ENCODE measurements at regions not wholly inside any gene's neighbourhood (a gene's known extent, or its start where the extent isn't known, plus 50 kb on each side); places are given as distances from the start of the nearest gene placed in this dataset.
"Not testable (repeated sequence)": the region's sequence is repeated elsewhere in the genome, so short reads cannot be mapped to it uniquely, and the experiment has no call there.

- no peak for DNase-seq
These were observed 465.8 kb downstream of the CCER1 start for GRCh38 chr12:90489141-90489540.

DNA sequence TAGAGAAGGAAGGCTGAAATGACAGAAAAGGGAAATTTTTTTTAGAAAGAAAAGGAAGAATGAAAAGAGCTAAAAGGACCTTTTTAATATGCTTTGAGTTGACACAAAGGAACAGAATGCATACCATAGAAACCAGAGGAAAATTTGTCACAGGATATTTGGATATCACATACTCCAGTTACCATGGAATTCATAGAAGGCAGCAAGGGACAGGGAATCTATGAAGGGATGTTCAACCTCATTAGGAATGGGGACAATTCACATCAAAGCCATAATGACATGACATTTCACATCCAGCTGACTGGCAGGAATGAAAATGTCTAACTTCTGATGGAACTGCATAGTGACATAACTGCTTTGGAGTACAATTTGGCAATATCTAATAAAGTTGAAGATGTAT lies 469.4 kb downstream of the CCER1 start:
- DNase-seq: no peak

DNA sequence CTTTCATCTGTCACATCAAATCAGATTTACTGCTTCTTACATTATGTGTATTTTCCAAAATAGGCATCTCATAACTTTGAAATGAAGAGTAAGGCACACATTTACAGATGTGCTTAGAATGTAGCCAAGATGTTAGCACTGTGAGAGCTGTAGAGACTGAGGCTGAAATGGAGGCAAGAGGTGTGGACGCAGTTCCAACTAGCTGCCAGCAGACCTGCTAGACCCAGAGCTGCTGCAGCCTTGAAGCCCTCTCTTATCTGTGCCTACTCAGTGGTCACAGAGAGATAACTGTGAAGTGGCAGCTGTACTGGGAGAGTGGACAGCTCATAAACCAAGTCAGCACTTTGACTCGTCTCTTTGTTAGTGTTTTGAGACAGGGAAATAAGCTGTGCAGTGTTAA lies 470.9 kb downstream of the CCER1 start:
- DNase-seq: no peak

DNA sequence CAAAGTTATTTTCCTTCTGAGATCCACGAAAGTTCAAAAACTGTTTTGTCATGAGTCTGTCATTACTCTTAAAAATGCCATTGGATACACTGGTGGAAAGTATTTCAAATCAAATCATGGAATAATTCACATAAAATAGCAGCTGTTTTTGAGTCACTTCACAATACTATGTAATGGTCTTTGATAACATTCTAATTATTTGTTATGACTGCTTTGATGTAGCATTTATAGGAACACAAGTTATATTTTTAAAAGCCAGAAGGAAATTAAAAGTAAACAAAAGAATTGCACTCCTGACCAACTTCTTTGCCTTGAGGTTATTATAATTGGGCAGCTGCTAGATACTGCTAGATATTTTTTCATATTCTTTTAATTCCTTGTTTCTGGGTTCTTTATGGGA lies 473.2 kb downstream of the CCER1 start:
- no peak for DNase-seq

DNA sequence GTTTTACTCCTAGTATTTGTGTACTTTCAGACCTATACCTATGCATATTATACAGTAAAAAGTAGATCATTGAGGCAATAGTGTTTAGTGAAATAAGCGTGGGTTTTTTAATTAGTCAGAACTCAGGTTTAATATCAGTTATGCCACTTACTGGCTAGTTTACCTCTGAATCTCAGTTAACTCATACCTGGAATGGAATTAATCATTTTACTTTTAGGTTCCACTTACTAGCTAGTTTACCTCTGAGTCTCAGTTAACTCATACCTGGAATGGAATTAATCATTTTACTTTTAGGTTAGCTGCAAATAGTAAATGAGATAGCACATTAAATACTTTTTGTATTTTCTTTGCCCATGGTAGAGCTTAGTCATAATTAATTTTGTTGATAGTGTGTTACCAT lies 475.7 kb downstream of the CCER1 start:
- DNase-seq: no peak

- no peak for DNase-seq
These were observed 481.1 kb downstream of the CCER1 start for GRCh38 chr12:90473831-90474230.

GRCh38 chr12:90460681-90461080 lies 494.3 kb downstream of the CCER1 start:
- no peak for DNase-seq

DNA sequence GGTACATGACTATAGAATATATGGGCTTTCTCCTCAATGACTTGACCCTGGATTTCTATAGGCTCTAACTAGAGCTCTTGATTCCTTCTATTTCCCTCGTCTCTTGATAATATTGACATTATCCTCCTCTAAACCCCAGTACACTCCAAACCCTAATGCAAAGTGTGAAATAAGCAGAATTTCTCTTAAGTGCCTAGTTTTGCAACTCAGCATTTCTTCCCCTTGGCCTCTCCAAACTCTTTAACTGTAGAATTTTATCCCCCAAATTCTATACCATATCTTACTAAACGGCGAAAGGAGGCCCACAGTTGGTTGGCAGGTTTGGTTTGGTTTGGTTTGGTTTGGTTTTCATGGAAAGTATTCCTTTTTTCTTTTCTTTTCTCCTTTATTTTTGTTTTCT lies 498.7 kb downstream of the CCER1 start:
- DNase-seq: no peak

DNA sequence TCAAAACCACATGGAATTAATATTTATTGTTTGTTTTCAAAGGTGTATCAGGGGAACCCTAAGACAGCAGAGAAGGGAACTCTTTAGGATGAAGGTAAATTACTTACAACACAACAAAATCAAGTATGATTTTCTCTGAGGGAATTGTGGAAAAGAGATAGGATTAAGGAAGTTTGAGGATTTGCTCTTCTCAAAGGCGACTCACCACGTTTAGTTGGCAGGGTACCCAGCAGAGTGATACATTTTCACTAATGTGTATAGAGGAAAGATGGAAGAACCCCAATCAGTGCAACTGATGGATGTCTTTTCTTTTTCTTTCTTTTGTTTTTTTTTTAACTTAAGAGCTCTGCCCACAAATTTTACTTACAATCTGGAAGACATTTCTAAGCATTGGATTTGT lies 499.2 kb downstream of the CCER1 start:
- DNase-seq: no peak

DNA sequence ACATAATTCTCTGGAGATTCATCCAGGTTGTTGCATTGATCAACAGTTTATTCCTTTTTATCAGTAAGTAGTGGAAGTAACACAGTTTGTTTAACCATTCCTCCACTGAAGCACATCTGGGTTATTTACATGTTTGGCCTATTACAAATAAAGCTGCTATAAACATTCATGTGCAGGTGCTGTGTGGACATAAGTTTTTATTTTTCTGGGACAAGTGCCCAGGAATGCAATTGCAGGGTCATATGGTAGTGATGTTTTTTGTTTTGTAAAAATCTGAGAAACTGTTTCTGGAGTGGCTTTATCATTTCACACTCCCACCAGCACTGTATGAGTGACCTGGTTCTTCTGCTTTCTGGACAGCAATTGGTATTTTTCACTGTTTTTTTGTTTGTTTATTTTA lies 505.4 kb downstream of the CCER1 start:
- DNase-seq: no peak

- not testable (repeated sequence) for DNase-seq
These were observed 511.5 kb downstream of the CCER1 start for GRCh38 chr12:90443466-90443865.

GRCh38 chr12:90441431-90441830 lies 513.5 kb downstream of the CCER1 start:
- no peak for DNase-seq

DNA sequence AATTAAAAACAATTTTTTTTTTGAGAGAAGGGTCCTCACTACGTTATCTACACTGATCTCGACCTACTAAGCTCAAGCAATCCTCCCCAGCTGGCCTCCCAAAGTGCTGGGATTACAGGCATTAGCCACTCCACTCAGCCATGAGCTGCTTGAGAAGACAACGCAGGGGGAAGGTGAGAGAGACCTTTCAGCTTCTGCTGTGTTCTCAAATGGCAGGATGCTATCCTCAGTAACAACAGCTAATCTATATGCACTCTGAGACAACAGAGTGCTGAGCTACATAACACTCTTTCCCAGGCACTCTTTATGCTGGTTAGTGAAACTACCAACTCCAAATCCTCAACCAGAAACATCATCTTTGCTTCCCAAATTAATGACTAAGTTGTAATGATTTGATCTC lies 526.1 kb downstream of the CCER1 start:
- DNase-seq: no peak

DNA sequence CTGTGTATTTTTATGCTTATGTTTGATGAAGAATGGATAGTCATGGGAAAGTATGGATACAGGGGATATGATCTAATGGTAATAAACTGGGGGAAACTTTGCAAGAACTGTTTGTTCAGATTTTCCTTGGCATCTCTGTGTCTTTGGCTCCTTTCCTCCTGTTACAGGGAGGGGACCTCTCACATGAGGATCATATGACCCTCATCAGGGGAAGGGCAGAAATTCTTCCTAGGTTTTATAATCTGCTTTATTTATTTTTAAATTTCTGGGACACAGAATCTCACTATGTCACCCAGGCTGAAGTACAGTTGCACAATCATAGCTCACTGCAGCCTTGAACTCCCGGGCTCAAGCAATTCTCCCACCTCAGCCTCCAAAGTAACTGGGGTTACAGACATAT lies 526.5 kb downstream of the CCER1 start:
- DNase-seq: no peak

DNA sequence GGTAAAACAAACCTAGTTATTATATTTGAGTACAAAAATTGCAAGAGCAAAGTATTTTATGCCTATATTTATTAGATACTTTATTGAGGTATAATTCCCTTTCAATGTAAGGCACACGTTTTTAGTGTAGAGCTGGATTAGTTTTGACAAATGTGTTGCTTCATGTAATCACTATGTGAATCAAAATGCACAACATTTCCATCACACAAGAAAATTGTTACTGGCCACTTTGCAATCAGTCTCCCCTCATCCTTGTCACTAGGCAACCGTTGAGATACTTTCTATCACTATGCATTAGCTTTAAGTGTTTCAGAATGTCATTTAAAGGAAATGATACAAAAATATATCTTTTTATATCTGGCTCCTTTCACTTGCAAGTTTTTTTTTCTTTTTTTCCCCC lies 531.0 kb downstream of the CCER1 start:
- DNase-seq: no peak

DNA sequence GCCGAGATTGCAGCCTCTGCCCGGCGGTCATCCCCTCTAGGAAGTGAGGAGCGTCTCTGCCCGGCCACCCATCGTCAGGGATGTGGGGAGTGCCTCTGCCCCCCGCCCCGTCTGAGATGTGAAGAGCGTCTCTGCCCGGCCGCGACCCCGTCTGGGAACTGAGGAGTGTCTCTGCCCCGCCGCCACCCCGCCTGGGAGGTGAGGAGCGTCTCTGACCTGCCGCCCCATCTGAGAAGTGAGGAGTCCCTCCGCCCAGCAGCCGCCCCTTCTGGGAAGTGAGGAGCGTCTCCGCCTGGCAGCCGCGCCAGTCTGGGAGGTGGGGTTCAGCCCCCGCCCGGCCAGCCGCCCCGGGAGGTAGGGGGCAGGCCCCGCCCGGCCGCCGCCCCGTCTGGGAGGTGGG lies 544.0 kb downstream of the CCER1 start:
- no peak for DNase-seq

- DNase-seq: no peak
These were observed 547.1 kb downstream of the CCER1 start for GRCh38 chr12:90407841-90408240.

DNA sequence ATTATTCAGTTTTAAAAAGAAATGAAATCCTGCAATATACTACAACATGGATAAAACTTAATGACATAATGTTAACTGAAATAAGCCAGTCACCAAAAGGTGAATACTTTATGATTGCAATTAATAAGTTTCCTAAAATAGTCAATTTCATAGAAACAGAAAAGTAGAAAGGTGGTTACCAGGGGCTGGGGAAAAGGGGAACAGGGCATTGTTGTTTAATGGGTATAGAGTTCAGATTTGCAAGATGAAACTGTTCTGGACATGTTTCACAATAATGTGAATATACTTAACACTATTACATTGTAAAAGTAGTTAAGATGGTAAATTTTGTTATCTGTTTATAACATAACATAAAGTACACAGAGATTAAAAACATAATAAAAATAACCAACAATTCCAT lies 550.9 kb downstream of the CCER1 start:
- no peak for DNase-seq

- DNase-seq: no peak
These were observed 553.8 kb downstream of the CCER1 start for GRCh38 chr12:90401185-90401584.

DNA sequence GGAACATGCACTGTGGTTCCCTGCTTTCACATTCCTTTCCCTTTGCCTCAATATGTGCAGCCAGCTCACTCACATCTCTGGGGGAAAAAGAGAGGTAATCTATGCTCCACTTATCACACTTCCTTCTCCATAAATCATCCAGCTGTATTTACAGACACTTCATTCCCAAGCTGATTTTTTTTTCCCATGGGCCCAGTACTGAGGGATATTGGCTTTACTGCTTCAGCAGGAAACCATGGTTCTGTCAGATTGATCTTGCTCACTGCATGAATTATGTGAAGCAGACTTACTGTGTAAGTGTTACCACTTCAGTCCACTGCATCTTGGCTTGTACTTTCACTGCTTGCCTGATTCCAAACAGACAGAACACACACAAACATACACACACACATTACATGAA lies 555.6 kb downstream of the CCER1 start:
- no peak for DNase-seq

DNA sequence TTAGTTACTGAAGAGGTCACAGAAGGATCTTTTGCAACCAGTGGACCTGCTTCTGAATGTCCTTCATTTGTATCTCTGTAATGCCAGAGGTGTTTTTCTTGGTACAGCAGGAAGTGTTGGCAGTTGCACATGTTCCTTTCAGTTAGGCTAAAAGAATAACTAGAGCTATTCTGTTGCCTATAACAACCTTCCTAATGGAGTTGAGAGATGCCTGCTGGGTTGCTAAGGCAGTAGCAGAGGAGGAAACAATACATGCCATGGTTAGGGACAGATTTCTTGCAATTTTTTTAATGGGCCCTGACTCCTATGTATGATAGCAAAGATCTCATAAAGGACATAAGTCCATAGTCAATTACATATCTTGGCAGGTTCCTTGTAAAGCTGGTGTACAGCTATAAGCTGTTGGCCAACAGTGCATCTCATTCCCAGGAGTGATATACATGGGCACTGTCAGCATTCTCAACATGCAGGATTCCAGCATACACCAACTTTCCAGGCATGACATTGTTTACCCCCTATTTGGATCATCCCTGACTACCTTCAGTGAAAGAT lies 556.6 kb downstream of the CCER1 start:
- DNase-seq: no peak

- no peak for DNase-seq
These were observed 558.4 kb downstream of the CCER1 start for GRCh38 chr12:90396556-90396955.

- DNase-seq: no peak
These were observed 561.3 kb downstream of the CCER1 start for GRCh38 chr12:90393652-90394051.

GRCh38 chr12:90393089-90393488 lies 561.9 kb downstream of the CCER1 start:
- no peak for DNase-seq

DNA sequence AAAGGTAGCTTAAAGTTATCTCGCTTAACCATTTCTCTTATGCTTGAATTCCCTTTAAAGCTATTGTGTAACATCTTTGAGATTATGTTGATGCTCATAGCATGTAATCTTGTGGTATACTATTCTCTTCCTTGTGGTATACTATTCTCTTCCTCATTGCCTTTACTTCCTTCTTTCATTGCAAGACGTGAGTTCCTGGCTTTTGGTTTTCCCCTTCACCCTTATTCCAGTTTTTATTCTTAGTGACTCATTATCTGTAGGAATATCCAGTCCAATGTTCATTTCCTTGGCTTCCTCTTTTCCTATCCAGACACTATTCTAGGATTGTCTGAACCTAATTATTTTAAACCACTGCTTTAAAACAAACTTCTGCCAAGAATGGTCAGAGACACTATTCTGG lies 564.0 kb downstream of the CCER1 start:
- DNase-seq: no peak

- DNase-seq: no peak
These were observed 586.9 kb downstream of the CCER1 start for GRCh38 chr12:90368081-90368480.

All from activated T-cell treated with anti-CD3 and anti-CD28 coated beads, Interleukin-2, amount 50 U/mL, for 1 hour (primary cell).